ENCODE measurements at regions not wholly inside any gene's neighbourhood (a gene's known extent, or its start where the extent isn't known, plus 50 kb on each side); places are given as distances from the start of the nearest gene placed in this dataset.
"Not testable (repeated sequence)": the region's sequence is repeated elsewhere in the genome, so short reads cannot be mapped to it uniquely, and the experiment has no call there.

DNA sequence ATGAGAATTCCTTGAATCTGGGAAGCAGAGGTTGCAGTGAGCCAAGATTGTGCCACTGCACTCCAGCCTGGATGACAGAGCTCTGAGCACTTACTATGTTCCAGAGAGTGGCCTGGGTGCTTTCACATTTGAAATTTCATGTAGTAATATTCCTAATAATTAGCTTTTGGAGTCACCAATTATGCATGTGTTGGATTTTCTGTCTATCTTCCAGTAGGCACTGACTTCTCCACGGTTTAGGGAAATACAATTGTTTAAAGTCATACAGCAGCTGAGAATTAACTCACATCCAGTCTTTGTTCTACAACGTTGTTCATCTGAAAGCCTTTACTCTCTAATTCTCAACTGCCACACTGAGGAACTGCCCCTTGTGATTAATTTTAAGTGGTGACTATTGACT lies 150.2 kb downstream of the CSNK2A3 start:
- peaks cover 1% of the 10 kb centered on the region for H3K36me3 Mint-ChIP-seq
- no peak overlapping the region for H3K27ac Mint-ChIP-seq
- DNase-seq (ENCODE audit: low spot score in 2 of 2) (no peak), ATAC-seq (ENCODE audit: low read depth) (no peak)
- H3K4me3 Mint-ChIP-seq = no peak overlapping the region
- no peaks in the 10 kb centered on the region for H3K4me1 Mint-ChIP-seq
- H3K9me3 Mint-ChIP-seq = peaks cover 5% of the 10 kb centered on the region
- H3K27me3 Mint-ChIP-seq = peaks cover 2% of the 10 kb centered on the region

DNA sequence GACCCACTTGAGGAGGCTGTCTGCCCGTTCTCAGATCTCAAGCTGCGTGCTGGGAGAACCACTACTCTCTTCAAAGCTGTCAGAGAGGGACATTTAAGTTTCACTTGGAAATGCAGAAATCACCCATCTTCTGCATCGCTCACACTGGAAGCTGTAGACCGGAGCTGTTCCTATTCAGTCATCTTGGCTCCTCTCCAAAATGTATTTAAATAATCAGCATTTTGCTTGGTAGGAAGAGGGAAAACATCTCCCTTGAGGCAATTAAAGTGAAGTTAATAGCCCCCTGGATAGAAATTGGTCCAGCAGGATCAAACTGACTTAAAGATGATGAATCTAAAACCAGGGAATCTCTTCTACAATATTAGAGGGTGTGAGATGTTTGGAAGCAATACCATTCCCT lies 151.7 kb downstream of the CSNK2A3 start:
- not testable (repeated sequence) for DNase-seq (ENCODE audit: low spot score in 2 of 2); H3K36me3 Mint-ChIP-seq; ATAC-seq (ENCODE audit: low read depth); H3K27me3 Mint-ChIP-seq; H3K4me1 Mint-ChIP-seq; H3K9me3 Mint-ChIP-seq; H3K27ac Mint-ChIP-seq; H3K4me3 Mint-ChIP-seq

DNA sequence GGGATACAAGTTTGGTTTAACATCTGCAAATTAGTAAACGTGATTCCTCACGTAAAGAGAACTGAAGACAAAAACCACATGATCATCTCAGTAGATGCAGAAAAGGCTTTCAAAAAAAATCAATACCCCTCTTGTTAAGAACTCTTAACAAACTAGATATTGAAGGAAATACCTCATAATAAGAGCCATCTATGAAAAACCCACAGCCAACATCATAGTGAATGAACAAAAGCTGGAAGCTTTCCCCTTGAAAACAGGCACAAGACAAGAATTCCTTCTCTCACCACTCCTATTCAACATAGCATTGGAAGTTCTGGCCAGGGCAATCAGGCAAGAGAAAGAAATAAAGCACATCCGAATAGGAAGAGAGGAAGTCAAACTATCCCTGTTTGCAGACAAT lies 160.5 kb downstream of the CSNK2A3 start:
- no peak overlapping the region for H3K27ac Mint-ChIP-seq
- H3K36me3 Mint-ChIP-seq = peaks cover 2% of the 10 kb centered on the region
- no peaks in the 10 kb centered on the region for H3K4me1 Mint-ChIP-seq
- DNase-seq (ENCODE audit: low spot score in 2 of 2) (no peak), ATAC-seq (ENCODE audit: low read depth) (no peak)
- H3K9me3 Mint-ChIP-seq = peaks cover 13% of the 10 kb centered on the region
- H3K4me3 Mint-ChIP-seq = no peak overlapping the region
- H3K27me3 Mint-ChIP-seq = no peaks in the 10 kb centered on the region

DNA sequence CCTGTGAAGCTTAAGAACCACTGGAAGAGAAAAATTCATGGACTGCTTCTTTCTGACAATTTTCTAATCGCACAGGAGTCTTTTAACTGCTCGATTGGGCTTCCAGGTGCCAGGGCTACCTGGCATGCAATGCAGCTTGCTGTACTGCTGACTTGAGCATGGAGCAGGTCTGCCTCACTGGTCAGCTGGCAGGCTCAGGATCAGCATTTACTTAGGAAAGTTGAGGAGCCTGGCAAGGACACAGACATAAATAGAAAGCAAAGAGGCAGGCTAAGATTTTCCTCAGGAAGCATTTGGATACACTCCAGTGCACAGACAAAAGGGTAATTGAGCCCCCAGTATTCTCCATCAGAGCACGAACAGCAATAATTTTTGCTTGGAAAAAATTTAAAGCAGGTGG lies 163.5 kb downstream of the CSNK2A3 start:
- H3K9me3 Mint-ChIP-seq = peaks cover 12% of the 10 kb centered on the region
- no peak for DNase-seq (ENCODE audit: low spot score in 2 of 2)
- H3K27me3 Mint-ChIP-seq = no peaks in the 10 kb centered on the region
- ATAC-seq (ENCODE audit: low read depth) = no peak
- peaks cover 6% of the 10 kb centered on the region for H3K4me1 Mint-ChIP-seq
- no peak overlapping the region for H3K27ac Mint-ChIP-seq
- peaks cover 2% of the 10 kb centered on the region for H3K36me3 Mint-ChIP-seq
- H3K4me3 Mint-ChIP-seq = no peak overlapping the region

DNA sequence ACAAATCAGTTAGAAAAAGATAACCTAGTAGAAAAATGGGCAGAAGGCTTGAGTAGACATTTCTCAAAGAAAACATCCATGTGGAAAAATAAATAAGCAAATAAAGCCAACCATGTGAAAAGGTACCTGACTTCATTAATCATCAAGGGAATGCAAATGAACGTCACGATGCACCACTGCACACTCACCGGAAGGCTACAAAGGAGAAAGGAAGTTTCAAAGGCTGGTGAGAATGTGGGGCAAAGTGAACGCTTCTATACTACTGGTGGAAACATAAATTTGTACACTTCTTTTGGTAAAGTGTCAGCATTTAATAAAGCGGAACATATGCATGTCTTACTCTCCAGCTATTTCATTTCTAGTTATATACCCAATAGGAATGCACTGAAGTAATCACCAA lies 166.8 kb downstream of the CSNK2A3 start:
- ATAC-seq (ENCODE audit: low read depth) = peak; percentile 96

DNA sequence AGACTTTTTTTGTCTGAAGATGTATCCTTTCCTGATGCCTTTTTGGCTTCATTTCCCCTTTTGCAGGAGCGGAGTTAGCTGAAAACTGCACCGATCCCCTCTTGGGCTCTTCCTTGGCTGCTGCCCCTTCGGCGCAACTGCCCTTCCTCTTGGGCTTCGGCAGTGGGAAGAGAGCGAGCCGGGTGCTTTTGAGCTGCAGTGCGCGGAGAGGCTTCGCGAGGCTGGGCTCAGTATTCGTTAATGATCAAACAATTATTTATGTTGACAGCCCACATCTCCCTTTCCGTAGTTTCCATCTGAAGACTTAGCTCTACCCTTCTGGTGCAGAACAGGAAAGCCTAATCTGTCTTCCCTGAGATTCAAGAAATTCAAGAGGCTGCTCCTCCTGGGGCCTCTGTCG lies 170.8 kb downstream of the CSNK2A3 start:
- H3K27me3 Mint-ChIP-seq = peaks cover 6% of the 10 kb centered on the region
- DNase-seq (ENCODE audit: low spot score in 2 of 2) (no peak), ATAC-seq (ENCODE audit: low read depth) (no peak)
- H3K4me1 Mint-ChIP-seq = peaks cover 6% of the 10 kb centered on the region
- H3K4me3 Mint-ChIP-seq = no peak overlapping the region
- H3K9me3 Mint-ChIP-seq = no peaks in the 10 kb centered on the region
- no peaks in the 10 kb centered on the region for H3K36me3 Mint-ChIP-seq
- no peak overlapping the region for H3K27ac Mint-ChIP-seq

More for the DNA sequence above, 166.8 kb downstream of the CSNK2A3 start:
- peaks cover 6% of the 10 kb centered on the region for H3K4me1 Mint-ChIP-seq
- peaks cover 2% of the 10 kb centered on the region for H3K36me3 Mint-ChIP-seq
- DNase-seq (ENCODE audit: low spot score in 2 of 2) = no peak
- peaks cover 3% of the 10 kb centered on the region for H3K9me3 Mint-ChIP-seq
- no peak overlapping the region for H3K27ac Mint-ChIP-seq
- H3K4me3 Mint-ChIP-seq = no peak overlapping the region
- H3K27me3 Mint-ChIP-seq = peaks cover 4% of the 10 kb centered on the region

DNA sequence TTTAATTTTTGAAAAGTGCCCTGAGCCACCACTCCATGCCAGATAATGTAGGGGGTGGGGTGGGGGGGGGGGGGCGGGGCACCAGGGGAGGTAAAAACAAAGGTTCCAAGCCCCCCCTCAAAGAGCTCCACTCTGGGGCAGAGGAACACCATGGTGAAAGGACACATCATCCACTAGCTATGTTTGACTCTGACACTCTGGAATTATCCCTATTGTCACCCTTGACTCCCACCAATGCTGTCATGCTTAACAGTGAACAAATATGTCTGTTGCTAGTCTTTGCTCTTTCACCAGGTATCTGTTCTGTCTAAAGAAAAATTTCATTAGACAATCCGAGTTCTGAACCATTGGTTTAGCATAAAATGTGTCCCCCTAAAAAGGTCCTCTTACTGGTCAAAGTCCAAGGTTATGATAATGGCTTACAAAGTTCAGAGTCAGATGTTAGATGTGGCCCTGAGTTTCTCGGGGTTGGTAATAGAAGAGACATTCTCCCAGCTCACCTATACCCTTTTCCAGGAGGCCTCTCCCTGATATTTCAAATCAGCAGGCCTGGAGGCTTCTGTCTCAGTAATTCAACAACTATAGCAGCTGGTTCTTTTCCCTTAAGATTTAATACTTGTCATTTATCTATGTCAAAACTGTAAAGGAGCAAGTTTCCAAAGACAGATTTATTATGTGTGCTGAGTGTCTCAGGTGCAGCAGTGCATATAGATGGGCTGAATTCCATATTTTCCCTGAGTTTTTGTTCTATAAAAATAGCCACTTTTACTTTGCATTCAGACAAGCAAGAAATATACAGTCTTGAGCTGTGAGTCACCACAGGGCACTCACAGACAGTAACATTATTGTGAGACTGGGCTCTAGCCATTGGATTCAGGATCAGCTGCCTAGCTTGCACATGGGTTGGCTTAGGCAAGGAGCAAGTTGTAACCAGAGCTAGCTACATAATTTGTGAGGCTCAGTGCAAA lies 174.1 kb downstream of the CSNK2A3 start:
- DNase-seq (ENCODE audit: low spot score in 2 of 2) (no peak), ATAC-seq (ENCODE audit: low read depth) (no peak)
- Mint-ChIP-seq H3K9me3 (no peaks in the 10 kb centered on the region), H3K36me3 (no peaks in the 10 kb centered on the region), H3K27me3 (peaks cover 9% of the 10 kb centered on the region), H3K27ac (no peak overlapping the region), H3K4me1 (no peaks in the 10 kb centered on the region), H3K4me3 (no peak overlapping the region)

DNA sequence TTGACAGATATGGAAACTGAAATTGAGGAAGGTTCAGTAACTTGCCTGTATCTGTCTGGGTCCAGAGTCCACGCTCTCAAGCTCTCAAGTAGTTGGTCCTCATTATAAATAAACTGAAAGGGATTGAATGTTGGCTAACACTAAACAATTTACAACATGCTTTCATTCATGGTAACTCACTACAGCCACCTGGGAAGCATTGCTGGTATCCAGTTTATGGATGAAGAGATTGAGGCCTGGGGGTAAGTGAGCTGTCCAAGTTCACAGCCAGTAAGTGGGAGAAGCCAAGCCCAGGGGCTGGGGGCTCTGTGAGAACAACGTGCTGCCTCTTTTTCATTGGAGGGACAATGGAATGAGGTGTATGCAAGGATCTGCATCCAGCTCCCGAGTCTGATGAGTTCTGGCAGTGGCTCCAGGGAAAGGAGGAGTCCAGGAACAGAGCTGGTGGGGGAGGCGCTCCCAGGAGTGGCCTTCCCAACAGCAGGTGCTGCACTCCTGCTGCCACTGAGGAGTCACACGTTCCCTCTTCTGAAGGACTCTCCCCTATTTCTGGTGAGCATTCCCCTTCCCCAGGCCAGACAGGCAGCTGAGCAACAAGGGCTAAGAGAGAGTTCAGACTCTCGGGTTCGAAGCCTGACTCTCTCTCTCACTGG lies 175.8 kb downstream of the CSNK2A3 start:
- H3K9me3 Mint-ChIP-seq = no peaks in the 10 kb centered on the region
- ATAC-seq (ENCODE audit: low read depth) (no peak), DNase-seq (ENCODE audit: low spot score in 2 of 2) (no peak)
- H3K27me3 Mint-ChIP-seq = peaks cover 7% of the 10 kb centered on the region
- no peak overlapping the region for H3K4me3 Mint-ChIP-seq
- H3K27ac Mint-ChIP-seq = no peak overlapping the region
- no peaks in the 10 kb centered on the region for H3K36me3 Mint-ChIP-seq
- H3K4me1 Mint-ChIP-seq = no peaks in the 10 kb centered on the region

DNA sequence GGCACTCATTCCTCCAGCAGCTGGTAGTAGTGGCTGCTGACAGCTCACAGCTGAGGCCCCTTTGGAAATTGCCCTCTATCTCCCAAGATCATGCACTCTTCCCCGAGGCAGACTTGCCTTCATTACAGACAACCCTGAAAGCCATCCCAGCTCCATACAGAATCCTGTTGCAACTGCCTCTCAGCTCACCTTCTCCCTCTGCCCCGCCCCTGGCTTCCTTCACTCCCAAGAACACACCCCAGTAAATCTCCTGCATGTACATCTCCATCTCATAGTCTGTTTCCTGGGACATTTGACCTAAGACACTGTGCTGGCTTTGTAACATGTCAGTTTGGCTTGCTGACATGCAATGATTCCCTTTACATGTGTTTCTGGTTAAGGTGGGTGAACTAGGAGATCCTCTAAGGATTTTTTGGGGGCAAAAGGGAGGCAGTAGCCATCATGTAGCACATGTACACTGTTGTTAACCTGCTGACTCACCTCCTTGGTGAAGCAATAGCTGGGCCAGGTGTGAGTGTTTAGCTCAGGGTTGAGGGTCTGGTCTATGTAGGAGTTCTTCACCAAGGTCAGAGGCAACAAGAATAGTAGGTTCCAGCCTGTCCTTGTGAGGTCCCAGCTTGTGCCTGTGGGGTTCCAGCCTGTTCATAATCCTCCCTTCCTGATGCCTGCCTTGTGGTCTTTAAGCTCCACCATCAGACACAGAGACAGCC lies 179.6 kb downstream of the CSNK2A3 start:
- DNase-seq (ENCODE audit: low spot score in 2 of 2) (no peak), ATAC-seq (ENCODE audit: low read depth) (no peak)
- no peaks in the 10 kb centered on the region for H3K36me3 Mint-ChIP-seq
- no peaks in the 10 kb centered on the region for H3K9me3 Mint-ChIP-seq
- H3K27ac Mint-ChIP-seq = no peak overlapping the region
- no peak overlapping the region for H3K4me3 Mint-ChIP-seq
- peaks cover 3% of the 10 kb centered on the region for H3K27me3 Mint-ChIP-seq
- peaks cover 3% of the 10 kb centered on the region for H3K4me1 Mint-ChIP-seq

DNA sequence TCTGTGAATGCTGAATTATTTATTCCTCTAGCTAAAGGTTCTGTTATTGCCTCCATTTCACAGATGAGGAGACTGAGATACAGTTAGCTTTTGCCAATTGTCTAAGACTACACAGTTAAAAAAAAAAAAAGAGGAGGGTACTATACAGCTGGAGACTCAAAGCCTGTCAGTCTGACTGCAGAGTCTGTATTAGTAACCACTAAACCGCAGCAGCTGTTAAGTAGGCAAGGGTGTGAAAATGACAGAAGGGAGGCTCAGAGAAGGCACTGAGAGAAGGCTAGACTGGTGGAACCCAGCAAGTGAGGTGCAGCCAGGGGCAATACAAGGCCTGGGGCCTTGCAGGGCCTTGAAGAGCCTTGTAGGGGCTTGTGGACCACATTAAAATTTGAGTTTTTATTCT lies 181.2 kb downstream of the CSNK2A3 start:
- H3K27ac Mint-ChIP-seq = no peak overlapping the region
- H3K4me3 Mint-ChIP-seq = no peak overlapping the region
- H3K9me3 Mint-ChIP-seq = no peaks in the 10 kb centered on the region
- no peak for DNase-seq (ENCODE audit: low spot score in 2 of 2)
- ATAC-seq (ENCODE audit: low read depth) = peak; percentile 81
- H3K27me3 Mint-ChIP-seq = peaks cover 3% of the 10 kb centered on the region
- peaks cover 3% of the 10 kb centered on the region for H3K4me1 Mint-ChIP-seq
- no peaks in the 10 kb centered on the region for H3K36me3 Mint-ChIP-seq

DNA sequence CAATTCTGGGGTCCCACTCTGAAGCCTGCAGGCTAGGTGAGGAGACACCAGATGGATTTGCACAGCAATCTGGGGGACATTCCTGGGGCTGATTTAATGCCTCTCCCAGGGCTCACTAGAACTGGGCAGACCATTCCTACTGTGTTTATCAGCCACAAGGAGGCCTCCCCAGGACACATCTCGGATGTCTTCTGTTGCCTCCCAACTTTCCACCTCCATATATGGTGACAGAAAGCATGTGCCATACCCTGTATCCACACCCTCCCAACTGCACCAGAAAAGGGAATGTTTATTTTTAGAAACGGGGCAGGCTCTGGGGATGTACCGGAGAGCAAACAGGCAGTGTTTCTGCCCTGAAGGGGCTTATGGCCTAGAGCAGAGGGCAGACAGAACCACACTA lies 181.8 kb downstream of the CSNK2A3 start:
- peaks cover 3% of the 10 kb centered on the region for H3K4me1 Mint-ChIP-seq

DNA sequence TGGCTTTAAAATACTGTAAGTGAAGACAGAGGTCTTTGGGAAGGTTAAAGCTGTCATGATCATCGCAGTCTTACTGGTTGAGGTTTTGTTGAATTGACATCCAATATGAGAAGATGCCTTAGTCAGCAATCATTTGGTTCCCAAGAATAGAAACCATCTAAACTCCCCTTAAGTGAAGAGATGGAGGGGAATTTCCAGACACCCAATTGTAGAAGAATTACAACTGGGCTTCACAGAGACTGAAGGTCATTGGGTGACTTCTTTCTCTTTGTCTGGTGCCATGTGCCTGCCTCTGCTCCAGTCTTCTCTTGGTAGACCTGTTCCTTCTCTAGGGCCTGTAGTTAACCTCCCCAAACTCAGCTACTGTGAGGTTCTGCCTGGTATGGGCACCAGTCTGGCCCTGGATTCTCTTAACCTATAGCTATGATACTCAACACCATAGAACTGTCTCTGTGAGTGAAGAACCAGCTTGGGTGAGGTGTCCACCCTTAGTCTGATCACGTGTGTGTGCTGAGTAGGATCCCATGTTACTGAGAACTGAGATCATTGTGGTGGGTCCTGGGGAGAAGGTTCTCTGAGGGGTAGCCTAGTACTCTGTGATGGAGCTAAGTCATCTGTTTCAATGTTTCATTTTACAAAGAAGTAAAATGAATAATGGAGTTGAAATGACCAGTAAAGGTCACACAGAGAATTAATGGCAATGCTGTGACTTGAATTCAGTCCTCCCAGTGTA lies 182.5 kb downstream of the CSNK2A3 start:
- no peak for DNase-seq (ENCODE audit: low spot score in 2 of 2)
- Mint-ChIP-seq H3K4me3 (no peak overlapping the region), H3K27ac (no peak overlapping the region), H3K27me3 (peaks cover 2% of the 10 kb centered on the region), H3K36me3 (no peaks in the 10 kb centered on the region), H3K4me1 (peaks cover 3% of the 10 kb centered on the region), H3K9me3 (no peaks in the 10 kb centered on the region)
- ATAC-seq (ENCODE audit: low read depth) = no peak

More for the DNA sequence above, 181.8 kb downstream of the CSNK2A3 start:
- Mint-ChIP-seq H3K4me3 (no peak overlapping the region), H3K9me3 (no peaks in the 10 kb centered on the region), H3K27ac (no peak overlapping the region), H3K27me3 (peaks cover 3% of the 10 kb centered on the region), H3K36me3 (no peaks in the 10 kb centered on the region)
- DNase-seq (ENCODE audit: low spot score in 2 of 2) (no peak), ATAC-seq (ENCODE audit: low read depth) (no peak)

DNA sequence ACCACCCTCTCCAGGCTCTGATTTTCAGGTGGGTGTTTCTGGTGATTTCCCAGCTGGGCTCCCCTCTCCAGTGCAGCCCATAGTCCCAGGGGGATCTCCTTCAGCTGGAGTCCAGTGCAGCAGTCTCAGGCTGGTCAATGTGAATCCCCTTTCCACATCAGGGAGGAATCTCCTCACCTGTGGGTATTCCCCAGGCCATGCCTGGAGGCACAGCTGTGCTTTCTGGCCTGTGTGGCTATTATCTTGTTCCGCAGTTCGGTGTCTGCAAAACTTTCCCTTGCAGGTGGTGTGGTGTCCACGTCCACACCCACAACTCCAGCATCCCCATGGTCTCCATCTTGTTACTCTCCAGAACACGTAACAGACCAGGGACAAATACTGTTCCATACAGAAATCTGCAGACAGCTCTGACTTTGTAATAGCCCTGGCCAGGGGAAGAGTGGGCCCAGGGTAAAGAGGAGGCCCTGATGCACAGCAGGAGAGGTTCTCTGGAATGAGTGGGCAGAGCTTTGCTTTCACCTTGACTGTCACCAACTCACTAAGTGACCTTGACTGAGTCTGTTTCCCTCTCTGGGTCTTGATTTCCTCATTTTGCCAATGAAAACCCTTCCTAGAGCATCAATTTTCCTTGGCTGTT lies 183.2 kb downstream of the CSNK2A3 start:
- DNase-seq (ENCODE audit: low spot score in 2 of 2) (no peak), ATAC-seq (ENCODE audit: low read depth) (no peak)
- no peaks in the 10 kb centered on the region for H3K9me3 Mint-ChIP-seq
- no peak overlapping the region for H3K27ac Mint-ChIP-seq
- H3K27me3 Mint-ChIP-seq = peaks cover 2% of the 10 kb centered on the region
- no peak overlapping the region for H3K4me3 Mint-ChIP-seq
- H3K4me1 Mint-ChIP-seq = peaks cover 3% of the 10 kb centered on the region
- H3K36me3 Mint-ChIP-seq = no peaks in the 10 kb centered on the region

Measured in memory B cell (primary cell).